H9 (cell line): ENCODE measurements at regions not wholly inside any gene's neighbourhood (a gene's known extent, or its start where the extent isn't known, plus 50 kb on each side); places are given as distances from the start of the nearest gene placed in this dataset.

Experiments used
- DNase-seq: peaks from one replicate; pipeline ENCODE4 v3.0.0-alpha.2; 2017
- H2AFZ ChIP-seq: one replicate; pipeline ENCODE4 v1.6.1; 2013; ENCODE audit warnings: mild to moderate bottlenecking, low read length, control low read depth, moderate library complexity
- H2AK5ac ChIP-seq: 2 replicates; pipeline ENCODE4 v1.6.1; 2013; ENCODE audit warnings: low read length, control low read depth, mixed read lengths; ENCODE audit not compliant: insufficient read length
- H2BK120ac ChIP-seq: one replicate; pipeline ENCODE4 v1.6.1; 2013; ENCODE audit warnings: low read depth, mild to moderate bottlenecking, low read length, control low read depth, inconsistent platforms; ENCODE audit not compliant: poor library complexity, severe bottlenecking
- H2BK12ac ChIP-seq: 2 replicates; pipeline ENCODE4 v1.6.1; 2013; ENCODE audit warnings: low read length, control low read depth, mixed read lengths, low read depth; ENCODE audit not compliant: insufficient read length
- H2BK15ac ChIP-seq: 2 replicates; pipeline ENCODE4 v1.6.1; 2013; ENCODE audit warnings: low read depth, low read length, control low read depth
- H2BK20ac ChIP-seq: one replicate; pipeline ENCODE4 v1.6.1; 2013; ENCODE audit warnings: low read depth, mild to moderate bottlenecking, low read length, control low read depth, inconsistent platforms; ENCODE audit not compliant: poor library complexity, severe bottlenecking
- H2BK5ac ChIP-seq: 2 replicates; pipeline ENCODE4 v1.6.1; 2013; ENCODE audit warnings: low read length, control low read depth, mixed read lengths; ENCODE audit not compliant: insufficient read length
- H3K14ac ChIP-seq: 2 replicates; pipeline ENCODE4 v1.6.1; 2013; ENCODE audit warnings: low read length, control low read depth; ENCODE audit not compliant: insufficient read depth
- H3K18ac ChIP-seq: 2 replicates; pipeline ENCODE4 v1.6.1; 2013; ENCODE audit warnings: low read depth, mild to moderate bottlenecking, mixed read lengths, low read length, control low read depth; ENCODE audit not compliant: insufficient read length
- H3K23ac ChIP-seq: 2 replicates; pipeline ENCODE4 v1.6.1; 2013; ENCODE audit warnings: low read length, control low read depth, mixed read lengths, low read depth; ENCODE audit not compliant: insufficient read length
- H3K23me2 ChIP-seq: 2 replicates; pipeline ENCODE4 v1.6.1; 2013; ENCODE audit warnings: low read depth, mild to moderate bottlenecking, mixed read lengths, low read length, control low read depth; ENCODE audit not compliant: insufficient read length, poor library complexity, severe bottlenecking
- H3K27ac ChIP-seq: 2 replicates; pipeline ENCODE4 v1.5.1; 2013; ENCODE audit warnings: low read length, control low read depth, mixed read lengths, low read depth; ENCODE audit not compliant: insufficient read length
- H3K27me3 ChIP-seq: 2 replicates; pipeline ENCODE4 v1.6.1; 2013; ENCODE audit warnings: low read length, control low read depth, inconsistent platforms; ENCODE audit not compliant: insufficient read depth
- H3K4ac ChIP-seq: 2 replicates; pipeline ENCODE4 v1.6.1; 2013; ENCODE audit warnings: low read depth, mild to moderate bottlenecking, control low read depth, inconsistent platforms, low read length, moderate library complexity
- H3K4me1 ChIP-seq: 2 replicates; pipeline ENCODE4 v1.6.1; 2013; ENCODE audit warnings: low read length, control low read depth, inconsistent platforms; ENCODE audit not compliant: insufficient read depth
- H3K4me2 ChIP-seq: 2 replicates; pipeline ENCODE4 v1.6.1; 2013; ENCODE audit warnings: low read length, control low read depth, mixed read lengths; ENCODE audit not compliant: insufficient read length, insufficient read depth
- H3K56ac ChIP-seq: 2 replicates; pipeline ENCODE4 v1.6.1; 2013; ENCODE audit warnings: low read depth, mild to moderate bottlenecking, mixed read lengths, low read length, control low read depth; ENCODE audit not compliant: insufficient read length
- H3K79me1 ChIP-seq: 2 replicates; pipeline ENCODE4 v1.6.1; 2013; ENCODE audit warnings: low read depth, mild to moderate bottlenecking, moderate library complexity, low read length, control low read depth, inconsistent platforms; ENCODE audit not compliant: insufficient read depth, poor library complexity, severe bottlenecking
- H3K79me2 ChIP-seq: 2 replicates; pipeline ENCODE4 v1.6.1; 2013; ENCODE audit warnings: low read length, control low read depth, inconsistent platforms; ENCODE audit not compliant: insufficient read depth
- H3K9ac ChIP-seq: 2 replicates; pipeline ENCODE4 v1.6.1; 2013; ENCODE audit warnings: low read length, control low read depth, mixed read lengths; ENCODE audit not compliant: insufficient read length; ENCODE audit errors: extremely low read depth
- H3K9me3 ChIP-seq: one replicate; pipeline ENCODE4 v1.6.1; 2013; ENCODE audit warnings: low read depth, low read length, inconsistent platforms; ENCODE audit not compliant: control insufficient read depth
- H3T11ph ChIP-seq: one replicate; pipeline ENCODE4 v1.6.1; 2013; ENCODE audit warnings: mild to moderate bottlenecking, low read length, control low read depth, inconsistent platforms
- H4K20me1 ChIP-seq: one replicate; pipeline ENCODE4 v1.6.1; 2013; ENCODE audit not compliant: control insufficient read depth, insufficient read length, insufficient read depth
- H4K5ac ChIP-seq: 2 replicates; pipeline ENCODE4 v1.6.1; 2013; ENCODE audit warnings: low read depth, mild to moderate bottlenecking, mixed read lengths, low read length, control low read depth; ENCODE audit not compliant: insufficient read length
- H4K8ac ChIP-seq: replicated peaks from 2 replicates; pipeline ENCODE4 v1.6.1; 2013; ENCODE audit warnings: low read length, control low read depth, mixed read lengths, low read depth; ENCODE audit not compliant: insufficient read length
- H4K91ac ChIP-seq: 2 replicates; pipeline ENCODE4 v1.6.1; 2013; ENCODE audit warnings: low read depth, mild to moderate bottlenecking, moderate library complexity, mixed read lengths, low read length, control low read depth; ENCODE audit not compliant: insufficient read length
- H3K27ac Mint-ChIP-seq, 3 experiments: 2 replicates in 2 of 3; 3 replicates in 1 of 3; pipeline ENCODE4 v1.8.0; 2020 to 2021; ENCODE audit warnings: mixed read lengths in 3 of 3, mild to moderate bottlenecking in 1 of 3, moderate library complexity in 1 of 3
- H3K27me3 Mint-ChIP-seq: 2 replicates; pipeline ENCODE4 v1.8.0; 2021; ENCODE audit warnings: low read depth, mild to moderate bottlenecking, moderate library complexity, mixed read lengths
- H3K36me3 Mint-ChIP-seq, 3 experiments: 2 replicates in 2 of 3; 3 replicates in 1 of 3; pipeline ENCODE4 v1.8.0; 2020 to 2021; ENCODE audit warnings: low read depth in 3 of 3, mixed read lengths in 3 of 3; ENCODE audit not compliant: insufficient read depth in 1 of 3
- H3K4me1 Mint-ChIP-seq, 2 experiments: 2 replicates each; pipeline ENCODE4 v1.8.0; 2020; ENCODE audit warnings: mixed read lengths in 2 of 2
- H3K4me3 Mint-ChIP-seq, 2 experiments: 2 replicates in 1 of 2; 3 replicates in 1 of 2; pipeline ENCODE4 v1.8.0; 2020 to 2021; ENCODE audit warnings: mild to moderate bottlenecking in 2 of 2, mixed read lengths in 2 of 2, moderate library complexity in 1 of 2
- H3K9me3 Mint-ChIP-seq, 2 experiments: 2 replicates in 1 of 2; 3 replicates in 1 of 2; pipeline ENCODE4 v1.8.0; 2020; ENCODE audit warnings: mild to moderate bottlenecking in 2 of 2, mixed read lengths in 2 of 2, moderate library complexity in 1 of 2
- CTCF ChIP-seq: fragments of 200-600 bp; sonication (generic); conservative IDR thresholded peaks from 3 replicates; pipeline ENCODE4 v1.8.0; 2021; ENCODE audit warnings: antibody characterized with exemption, mild to moderate bottlenecking
- WGBS: extraction: QIAGEN DNeasy Blood & Tissue Kit; methylation state at CpG from one replicate; pipeline ENCODE4 v1.1.7; 2013; ENCODE audit warnings: missing lambda C conversion rate, low lambda C conversion rate, mixed read lengths; ENCODE audit not compliant: insufficient read length; ENCODE audit errors: extremely low coverage; 5-methylcytosine and 5-hydroxymethylcytosine counted together

DNA sequence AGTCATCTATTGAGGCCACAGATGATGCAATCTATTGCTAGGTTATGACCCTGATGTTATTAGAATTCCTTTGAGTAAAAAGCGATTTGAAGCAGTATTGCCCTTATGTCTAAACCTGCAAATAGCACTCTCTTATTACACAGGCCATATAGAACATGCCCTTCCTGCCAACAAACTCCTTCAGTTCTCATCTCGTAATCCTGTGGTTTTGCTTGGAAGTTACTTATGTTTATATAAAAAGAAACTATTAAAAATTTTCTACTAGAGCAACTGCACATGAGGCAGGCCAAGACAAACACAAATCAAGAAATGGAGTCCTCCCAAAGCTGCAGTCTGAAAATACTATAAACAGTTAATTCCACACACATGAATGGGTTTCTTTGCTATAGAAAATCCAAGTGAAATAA lies 1200.2 kb downstream of the LRFN5 start:
- Histone ChIP-seq H3K4ac (no peak overlapping the region), H3K4me1 (no peaks in the 10 kb centered on the region), H3K79me1 (no peaks in the 10 kb centered on the region), H2BK20ac (no peak overlapping the region), H2BK15ac (no peak overlapping the region), H2BK120ac (no peak overlapping the region), H2AFZ (no peak overlapping the region), H3K27ac (no peak overlapping the region), H3K4me2 (no peak overlapping the region), H3K9me3 (no peaks in the 10 kb centered on the region), H3K9ac (no peak overlapping the region), H3K79me2 (no peaks in the 10 kb centered on the region), H3K27me3 (no peaks in the 10 kb centered on the region; the same call in 1 of the 2 replicates), H4K8ac (no peak overlapping the region), H2BK5ac (no peak overlapping the region), H2AK5ac (no peak overlapping the region), H3T11ph (no peak overlapping the region), H3K14ac (no peak overlapping the region), H3K23me2 (no peaks in the 10 kb centered on the region), H3K56ac (no peak overlapping the region), H3K18ac (no peak overlapping the region), H3K23ac (no peak overlapping the region), H4K91ac (no peak overlapping the region), H4K5ac (no peak overlapping the region), H2BK12ac (no peak overlapping the region), H4K20me1 (no peaks in the 10 kb centered on the region)
- Mint-ChIP-seq H3K4me1 (peaks cover 5 to 8% of the 10 kb centered on the region in 2 experiments), H3K27ac (no peak overlapping the region), H3K36me3 (no peaks in the 10 kb centered on the region), H3K9me3 (no peaks in the 10 kb centered on the region), H3K4me3 (no peak overlapping the region), H3K27me3 (no peaks in the 10 kb centered on the region)
- TF ChIP-seq CTCF = no peak
- WGBS = no CpG with 5 or more reads among the region's 2 CpGs
- DNase-seq = no peak
